ENCODE measurements at regions not wholly inside any gene's neighbourhood (a gene's known extent, or its start where the extent isn't known, plus 50 kb on each side); places are given as distances from the start of the nearest gene placed in this dataset.

- DNase-seq, result no peak
- no peaks in the 10 kb centered on the region for H3K4me1 Mint-ChIP-seq (ENCODE audit: low read depth)
- no peak overlapping the region for H3K4me3 Mint-ChIP-seq
- peaks cover 4% of the 10 kb centered on the region for H3K9me3 Mint-ChIP-seq
- TF ChIP-seq CTCF (IDR thresholded peaks at IDR 0.05), result no peak
- H3K36me3 Mint-ChIP-seq (ENCODE audit: low read depth), result no peaks in the 10 kb centered on the region
- H3K27ac Mint-ChIP-seq, result no peak overlapping the region
- H3K27me3 Mint-ChIP-seq (ENCODE audit: insufficient read depth), result no peaks in the 10 kb centered on the region
Observed at GRCh38 chr9:1115370-1115769, 65.2 kb downstream of the DMRT2 start.

- Mint-ChIP-seq H3K27me3 (ENCODE audit: insufficient read depth) (no peaks in the 10 kb centered on the region), H3K4me1 (ENCODE audit: low read depth) (no peaks in the 10 kb centered on the region), H3K27ac (no peak overlapping the region), H3K4me3 (no peak overlapping the region), H3K9me3 (peaks cover 10% of the 10 kb centered on the region), H3K36me3 (ENCODE audit: low read depth) (no peaks in the 10 kb centered on the region)
- no peak for TF ChIP-seq CTCF (IDR thresholded peaks at IDR 0.05)
- DNase-seq, result no peak
Observed at GRCh38 chr9:1117439-1117838, 67.3 kb downstream of the DMRT2 start.

- no peak overlapping the region for H3K27ac Mint-ChIP-seq
- H3K4me3 Mint-ChIP-seq, result no peak overlapping the region
- H3K36me3 Mint-ChIP-seq (ENCODE audit: low read depth), result no peaks in the 10 kb centered on the region
Observed at GRCh38 chr9:1120500-1121165, 70.5 kb downstream of the DMRT2 start.

GRCh38 chr9:1125741-1126140 lies 75.6 kb downstream of the DMRT2 start:
- Mint-ChIP-seq H3K36me3 (ENCODE audit: low read depth) (no peaks in the 10 kb centered on the region), H3K4me1 (ENCODE audit: low read depth) (no peaks in the 10 kb centered on the region), H3K27ac (no peak overlapping the region), H3K4me3 (no peak overlapping the region), H3K9me3 (peaks cover 3% of the 10 kb centered on the region), H3K27me3 (ENCODE audit: insufficient read depth) (peaks cover 2% of the 10 kb centered on the region; the same call in 1 of the 2 replicates)
- no peak for TF ChIP-seq CTCF (IDR thresholded peaks at IDR 0.05)
- no peak for DNase-seq

More at GRCh38 chr9:1120500-1121165, 70.5 kb downstream of the DMRT2 start:
- no peak for DNase-seq
- TF ChIP-seq CTCF (IDR thresholded peaks at IDR 0.05), result no peak
- Mint-ChIP-seq H3K9me3 (peaks cover 10% of the 10 kb centered on the region), H3K4me1 (ENCODE audit: low read depth) (no peaks in the 10 kb centered on the region), H3K27me3 (ENCODE audit: insufficient read depth) (no peaks in the 10 kb centered on the region)

GRCh38 chr9:1128046-1128445 lies 77.9 kb downstream of the DMRT2 start:
- H3K4me1 Mint-ChIP-seq (ENCODE audit: low read depth), result no peaks in the 10 kb centered on the region
- TF ChIP-seq CTCF (IDR thresholded peaks at IDR 0.05), result no peak
- H3K4me3 Mint-ChIP-seq, result no peak overlapping the region
- H3K9me3 Mint-ChIP-seq, result peaks cover 7% of the 10 kb centered on the region
- H3K27me3 Mint-ChIP-seq (ENCODE audit: insufficient read depth), result peaks cover 2% of the 10 kb centered on the region; the same call in 1 of the 2 replicates
- H3K36me3 Mint-ChIP-seq (ENCODE audit: low read depth), result no peaks in the 10 kb centered on the region
- DNase-seq, result no peak
- H3K27ac Mint-ChIP-seq, result no peak overlapping the region
